ENCODE measurements at regions not wholly inside any gene's neighbourhood (a gene's known extent, or its start where the extent isn't known, plus 50 kb on each side); places are given as distances from the start of the nearest gene placed in this dataset.

- Histone ChIP-seq H3K4me3 (IDR thresholded peaks at IDR 0.05; ENCODE audit: insufficient read depth, low read depth, low read length) (no peak overlapping the region), H3K27me3 (ENCODE audit: insufficient read depth, low read depth) (no peaks in the 10 kb centered on the region), H3K79me2 (ENCODE audit: insufficient read depth, low read depth) (no peaks in the 10 kb centered on the region)
Measured at GRCh38 chr10:58102897-58103296, 164.8 kb downstream of the IPMK start.

GRCh38 chr10:58101682-58102081 lies 166.0 kb downstream of the IPMK start:
- Histone ChIP-seq H3K36me3 (ENCODE audit: insufficient read depth) (no peaks in the 10 kb centered on the region), H2AFZ (ENCODE audit: low read depth) (no peak overlapping the region), H3K4me3 (IDR thresholded peaks at IDR 0.05; ENCODE audit: insufficient read depth, low read depth, low read length) (no peak overlapping the region), H3K27ac (no peak overlapping the region), H3K9ac (no peak overlapping the region), H3K27me3 (ENCODE audit: insufficient read depth, low read depth) (no peaks in the 10 kb centered on the region), H3K79me2 (ENCODE audit: insufficient read depth, low read depth) (no peaks in the 10 kb centered on the region), H3K4me1 (ENCODE audit: low read depth, poor library complexity, severe bottlenecking) (no peaks in the 10 kb centered on the region), H4K20me1 (ENCODE audit: insufficient read depth) (no peaks in the 10 kb centered on the region), H3K4me2 (no peak overlapping the region)
- no peak for TF ChIP-seq CTCF (conservative IDR thresholded peaks at IDR 0.05; ENCODE audit: low read depth, low read length)

More at GRCh38 chr10:58102897-58103296, 164.8 kb downstream of the IPMK start:
- Histone ChIP-seq H3K9ac (no peak overlapping the region), H3K36me3 (ENCODE audit: insufficient read depth) (no peaks in the 10 kb centered on the region), H3K27ac (no peak overlapping the region), H3K4me1 (ENCODE audit: low read depth, poor library complexity, severe bottlenecking) (no peaks in the 10 kb centered on the region), H3K4me2 (no peak overlapping the region), H2AFZ (ENCODE audit: low read depth) (no peak overlapping the region), H4K20me1 (ENCODE audit: insufficient read depth) (no peaks in the 10 kb centered on the region)
- no peak for TF ChIP-seq CTCF (conservative IDR thresholded peaks at IDR 0.05; ENCODE audit: low read depth, low read length)

- Histone ChIP-seq H3K9ac (no peak overlapping the region), H4K20me1 (ENCODE audit: insufficient read depth) (no peaks in the 10 kb centered on the region), H3K27me3 (ENCODE audit: insufficient read depth, low read depth) (no peaks in the 10 kb centered on the region), H3K27ac (no peak overlapping the region), H3K4me2 (no peak overlapping the region), H3K36me3 (ENCODE audit: insufficient read depth) (no peaks in the 10 kb centered on the region), H3K79me2 (ENCODE audit: insufficient read depth, low read depth) (no peaks in the 10 kb centered on the region), H3K4me3 (IDR thresholded peaks at IDR 0.05; ENCODE audit: insufficient read depth, low read depth, low read length) (no peak overlapping the region), H2AFZ (ENCODE audit: low read depth) (no peak overlapping the region), H3K4me1 (ENCODE audit: low read depth, poor library complexity, severe bottlenecking) (peaks cover 6% of the 10 kb centered on the region)
- TF ChIP-seq CTCF (conservative IDR thresholded peaks at IDR 0.05; ENCODE audit: low read depth, low read length) = no peak
Measured at GRCh38 chr10:58094985-58095718, 172.5 kb downstream of the IPMK start.

- no peaks in the 10 kb centered on the region for H3K36me3 ChIP-seq (ENCODE audit: insufficient read depth)
- TF ChIP-seq CTCF (conservative IDR thresholded peaks at IDR 0.05; ENCODE audit: low read depth, low read length) = no peak
- H2AFZ ChIP-seq (ENCODE audit: low read depth) = no peak overlapping the region
- H3K27ac ChIP-seq = no peak overlapping the region
- no peak overlapping the region for H3K9ac ChIP-seq
- H3K4me2 ChIP-seq = no peak overlapping the region
- H3K27me3 ChIP-seq (ENCODE audit: insufficient read depth, low read depth) = no peaks in the 10 kb centered on the region
- no peaks in the 10 kb centered on the region for H4K20me1 ChIP-seq (ENCODE audit: insufficient read depth)
- no peak overlapping the region for H3K4me3 ChIP-seq (IDR thresholded peaks at IDR 0.05; ENCODE audit: insufficient read depth, low read depth, low read length)
- H3K4me1 ChIP-seq (ENCODE audit: low read depth, poor library complexity, severe bottlenecking) = peaks cover 6% of the 10 kb centered on the region
- no peaks in the 10 kb centered on the region for H3K79me2 ChIP-seq (ENCODE audit: insufficient read depth, low read depth)
Measured at GRCh38 chr10:58091886-58092285, 175.8 kb downstream of the IPMK start.

All from KMS-11 (cell line).